OCI-LY3 (cell line): ENCODE measurements at regions not wholly inside any gene's neighbourhood (a gene's known extent, or its start where the extent isn't known, plus 50 kb on each side); places are given as distances from the start of the nearest gene placed in this dataset.

Source experiments
- H2AFZ ChIP-seq: fragments of 200-600, 300-600 bp; shearing (Covaris generic); 2 replicates; pipeline ENCODE4 v1.6.0; 2014; ENCODE audit warnings: antibody characterized with exemption, low read depth, low read length
- H3K27ac ChIP-seq: fragments of 200-600, 300-600 bp; sonication (generic); 2 replicates; pipeline ENCODE4 v1.5.1; 2014; ENCODE audit warnings: mild to moderate bottlenecking, low read length, moderate library complexity, mixed read lengths
- H3K27me3 ChIP-seq: fragments of 200-600, 300-600 bp; sonication (generic); 2 replicates; pipeline ENCODE4 v1.6.1; 2014; ENCODE audit warnings: low read depth, low read length, mixed read lengths
- H3K36me3 ChIP-seq: fragments of 200-600, 300-600 bp; sonication (generic); replicated peaks from 2 replicates; pipeline ENCODE3; 2014; ENCODE audit warnings: low read depth, low read length, mixed read lengths
- H3K4me1 ChIP-seq: fragments of 300-600, 200-600 bp; sonication (generic); 2 replicates; pipeline ENCODE4 v1.6.1; 2014; ENCODE audit warnings: low read length, mixed read lengths
- H3K4me2 ChIP-seq: fragments of 200-600, 300-600 bp; sonication (generic); 2 replicates; pipeline ENCODE4 v1.6.1; 2014; ENCODE audit warnings: low read length, mixed read lengths
- H3K4me3 ChIP-seq: fragments of 300-600, 200-600 bp; sonication (generic); 2 replicates; pipeline ENCODE4 v1.5.1; 2014; ENCODE audit warnings: antibody characterized with exemption, mild to moderate bottlenecking, low read length, moderate library complexity
- H3K79me2 ChIP-seq: fragments of 300-600, 200-600 bp; shearing (Covaris generic); 2 replicates; pipeline ENCODE4 v1.6.1; 2014; ENCODE audit warnings: mild to moderate bottlenecking, low read length, mixed read lengths
- H3K9ac ChIP-seq: fragments of 300-600, 200-600 bp; shearing (Covaris generic); 2 replicates; pipeline ENCODE4 v1.6.0; 2014; ENCODE audit warnings: mild to moderate bottlenecking, low read length, moderate library complexity
- H3K9me3 ChIP-seq: fragments of 200-600, 300-600 bp; shearing (Covaris generic); 2 replicates; pipeline ENCODE4 v1.6.1; 2014; ENCODE audit warnings: low read length, mixed read lengths; ENCODE audit not compliant: insufficient read depth
- H4K20me1 ChIP-seq: fragments of 200-600, 300-600 bp; sonication (generic); 2 replicates; pipeline ENCODE4 v1.6.1; 2016; ENCODE audit warnings: low read length, mixed read lengths; ENCODE audit not compliant: insufficient read depth
- CTCF ChIP-seq: fragments of 200-600, 300-600 bp; sonication (generic); IDR thresholded peaks from 2 replicates; pipeline ENCODE4 v1.5.1; 2014; ENCODE audit warnings: antibody characterized with exemption, low read length, low read depth
- EZH2phosphoT487 ChIP-seq: fragments of 200-600 bp; shearing (Covaris generic); IDR thresholded peaks from 2 replicates; pipeline ENCODE4 v1.6.1; 2018; ENCODE audit warnings: antibody characterized with exemption, mixed run types, low read depth

DNA sequence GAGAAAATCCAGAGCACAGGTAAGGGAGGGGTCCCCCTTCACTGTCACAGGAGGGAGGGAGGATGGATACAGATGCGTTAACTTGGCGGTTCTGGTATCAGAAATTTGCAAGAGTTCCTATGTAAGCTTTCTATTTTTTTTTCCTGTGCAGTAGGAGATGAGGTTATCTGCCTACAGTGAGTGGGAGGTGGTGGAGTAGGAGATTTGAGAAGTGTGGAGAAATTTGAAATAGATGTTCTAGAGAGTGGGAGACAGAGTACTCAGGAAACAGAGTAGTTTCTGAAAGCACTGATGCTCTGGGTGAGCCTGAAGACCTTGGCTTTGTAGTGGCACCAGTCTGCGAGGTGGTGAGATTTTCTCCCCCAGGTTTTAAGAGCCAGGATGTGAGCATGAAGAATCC is 271.4 kb downstream of the MSX2 start:
- Histone ChIP-seq H3K4me1 (no peaks in the 10 kb centered on the region), H3K27me3 (no peaks in the 10 kb centered on the region), H3K4me3 (no peak overlapping the region), H3K79me2 (no peaks in the 10 kb centered on the region), H3K36me3 (no peaks in the 10 kb centered on the region), H3K9me3 (no peaks in the 10 kb centered on the region), H3K4me2 (no peak overlapping the region), H3K27ac (no peak overlapping the region), H3K9ac (no peak overlapping the region), H2AFZ (no peak overlapping the region), H4K20me1 (no peaks in the 10 kb centered on the region)
- TF ChIP-seq CTCF (no peak), EZH2phosphoT487 (no peak)

GRCh38 chr5:174991847-174992246 is 267.5 kb downstream of the MSX2 start:
- no peak overlapping the region for H3K4me2 ChIP-seq
- H3K4me3 ChIP-seq: no peak overlapping the region
- TF ChIP-seq CTCF: no peak
- no peak for TF ChIP-seq EZH2phosphoT487
- no peaks in the 10 kb centered on the region for H3K27me3 ChIP-seq
- H3K9me3 ChIP-seq: no peaks in the 10 kb centered on the region
- H3K27ac ChIP-seq: no peak overlapping the region
- no peak overlapping the region for H3K9ac ChIP-seq
- no peaks in the 10 kb centered on the region for H3K79me2 ChIP-seq
- H2AFZ ChIP-seq: no peak overlapping the region
- H3K36me3 ChIP-seq: no peaks in the 10 kb centered on the region
- no peaks in the 10 kb centered on the region for H4K20me1 ChIP-seq
- no peaks in the 10 kb centered on the region for H3K4me1 ChIP-seq

- Histone ChIP-seq H2AFZ (no peak overlapping the region), H3K9me3 (no peaks in the 10 kb centered on the region), H3K4me3 (no peak overlapping the region), H4K20me1 (no peaks in the 10 kb centered on the region), H3K27ac (no peak overlapping the region), H3K4me2 (no peak overlapping the region), H3K36me3 (no peaks in the 10 kb centered on the region), H3K79me2 (no peaks in the 10 kb centered on the region), H3K27me3 (no peaks in the 10 kb centered on the region), H3K4me1 (no peaks in the 10 kb centered on the region), H3K9ac (no peak overlapping the region)
- TF ChIP-seq CTCF: no peak
- TF ChIP-seq EZH2phosphoT487: no peak
These were observed 266.5 kb downstream of the MSX2 start for GRCh38 chr5:174990909-174991308.

- Histone ChIP-seq H3K4me1 (no peaks in the 10 kb centered on the region), H3K4me3 (no peak overlapping the region), H3K27me3 (no peaks in the 10 kb centered on the region), H3K9ac (no peak overlapping the region), H3K4me2 (no peak overlapping the region), H3K79me2 (no peaks in the 10 kb centered on the region), H3K27ac (no peak overlapping the region), H4K20me1 (no peaks in the 10 kb centered on the region), H2AFZ (no peak overlapping the region), H3K9me3 (no peaks in the 10 kb centered on the region), H3K36me3 (no peaks in the 10 kb centered on the region)
- TF ChIP-seq EZH2phosphoT487 (no peak), CTCF (no peak)
These were observed 263.1 kb downstream of the MSX2 start for GRCh38 chr5:174987443-174988012.
